SU-DHL-6 (cell line): ENCODE measurements at regions not wholly inside any gene's neighbourhood (a gene's known extent, or its start where the extent isn't known, plus 50 kb on each side); places are given as distances from the start of the nearest gene placed in this dataset.

Experiments used
- H2AFZ ChIP-seq: fragments of 200-600 bp; sonication (generic); 2 replicates; pipeline ENCODE4 v1.6.1; 2014; ENCODE audit warnings: low read depth, mild to moderate bottlenecking, moderate library complexity, mixed read lengths, antibody characterized with exemption, low read length; ENCODE audit not compliant: severe bottlenecking
- H3F3A ChIP-seq: fragments of 200-600 bp; shearing (Covaris generic); 2 replicates; pipeline ENCODE4 v1.6.0; 2016; ENCODE audit warnings: antibody characterized with exemption, mild to moderate bottlenecking; ENCODE audit not compliant: insufficient read depth
- H3K27ac ChIP-seq: fragments of 200-600 bp; sonication (generic); 2 replicates; pipeline ENCODE4 v1.5.1; 2016; ENCODE audit warnings: low read depth, mild to moderate bottlenecking, low read length, moderate library complexity, mixed read lengths
- H3K27me3 ChIP-seq: fragments of 200-600 bp; sonication (generic), shearing (Covaris generic); 2 replicates; pipeline ENCODE4 v1.6.0; 2014; ENCODE audit warnings: mild to moderate bottlenecking, low read length
- H3K36me3 ChIP-seq: fragments of 200-600 bp; sonication (generic); 2 replicates; pipeline ENCODE4 v1.6.1; 2014; ENCODE audit warnings: mild to moderate bottlenecking, low read length, mixed read lengths
- H3K4me2 ChIP-seq: fragments of 300-600, 200-600 bp; shearing (Covaris generic), sonication (generic); 2 replicates; pipeline ENCODE4 v1.6.0; 2014; ENCODE audit warnings: low read length, low read depth, mild to moderate bottlenecking; ENCODE audit not compliant: poor library complexity, severe bottlenecking
- H3K4me3 ChIP-seq: fragments of 200-600 bp; sonication (generic); 2 replicates; pipeline ENCODE4 v1.5.1; 2014; ENCODE audit warnings: antibody characterized with exemption, low read length, mild to moderate bottlenecking, mixed read lengths; ENCODE audit not compliant: insufficient read depth, poor library complexity, severe bottlenecking
- H3K79me2 ChIP-seq: fragments of 200-600 bp; sonication (generic); 2 replicates; pipeline ENCODE4 v1.6.1; 2014; ENCODE audit warnings: mild to moderate bottlenecking, low read length, moderate library complexity; ENCODE audit not compliant: insufficient read depth
- H3K9ac ChIP-seq: fragments of 200-600 bp; sonication (generic); 2 replicates; pipeline ENCODE4 v1.7.0; 2014; ENCODE audit warnings: mild to moderate bottlenecking, low read length
- H3K9me2 ChIP-seq: fragments of 200-600 bp; sonication (generic); replicated peaks from 2 replicates; pipeline ENCODE4 v1.6.1; 2014; ENCODE audit warnings: low read length; ENCODE audit not compliant: insufficient read depth
- H3K9me3 ChIP-seq: fragments of 200-600 bp; sonication (generic); 2 replicates; pipeline ENCODE4 v1.6.1; 2014; ENCODE audit warnings: low read length, mixed read lengths; ENCODE audit not compliant: insufficient read depth
- H4K20me1 ChIP-seq: fragments of 200-600 bp; sonication (generic); 2 replicates; pipeline ENCODE4 v1.6.1; 2014; ENCODE audit warnings: low read depth, mild to moderate bottlenecking, antibody characterized with exemption, low read length, moderate library complexity, mixed read lengths
- CTCF ChIP-seq: fragments of 200-600 bp; sonication (generic); IDR thresholded peaks from one replicate; pipeline ENCODE4 v1.5.1; 2017; ENCODE audit warnings: antibody characterized with exemption, mild to moderate bottlenecking, low read length, moderate library complexity; ENCODE audit not compliant: insufficient read depth, poor library complexity, severe bottlenecking
- EZH2phosphoT487 ChIP-seq: fragments of 200-600 bp; sonication (generic), shearing (Covaris generic); conservative IDR thresholded peaks from 2 replicates; pipeline ENCODE4 v1.6.1; 2018; ENCODE audit warnings: mild to moderate bottlenecking, antibody characterized with exemption, low read length, moderate library complexity, mixed read lengths

GRCh38 chr19:32181216-32181920 is 164.0 kb upstream of the ZNF507 start:
- Histone ChIP-seq H2AFZ (no peak overlapping the region), H3K79me2 (no peaks in the 10 kb centered on the region), H3K9me3 (no peaks in the 10 kb centered on the region), H3K4me2 (no peak overlapping the region), H3K9me2 (no peaks in the 10 kb centered on the region), H3K27ac (no peak overlapping the region), H3K36me3 (no peaks in the 10 kb centered on the region), H3K4me3 (no peak overlapping the region), H3F3A (no peaks in the 10 kb centered on the region), H3K9ac (no peak overlapping the region), H4K20me1 (no peaks in the 10 kb centered on the region), H3K27me3 (no peaks in the 10 kb centered on the region)
- TF ChIP-seq CTCF (no peak), EZH2phosphoT487 (no peak)

GRCh38 chr19:32186542-32187330 is 158.7 kb upstream of the ZNF507 start:
- H3K27me3 ChIP-seq = no peaks in the 10 kb centered on the region
- no peak overlapping the region for H3K9ac ChIP-seq
- H2AFZ ChIP-seq = no peak overlapping the region
- no peak overlapping the region for H3K4me2 ChIP-seq
- H3K79me2 ChIP-seq = no peaks in the 10 kb centered on the region
- no peaks in the 10 kb centered on the region for H3K36me3 ChIP-seq
- no peaks in the 10 kb centered on the region for H3F3A ChIP-seq
- H3K27ac ChIP-seq = no peak overlapping the region
- no peak overlapping the region for H3K4me3 ChIP-seq
- H3K9me2 ChIP-seq = no peaks in the 10 kb centered on the region
- H4K20me1 ChIP-seq = no peaks in the 10 kb centered on the region
- no peaks in the 10 kb centered on the region for H3K9me3 ChIP-seq
- TF ChIP-seq CTCF = no peak
- TF ChIP-seq EZH2phosphoT487 = no peak

DNA sequence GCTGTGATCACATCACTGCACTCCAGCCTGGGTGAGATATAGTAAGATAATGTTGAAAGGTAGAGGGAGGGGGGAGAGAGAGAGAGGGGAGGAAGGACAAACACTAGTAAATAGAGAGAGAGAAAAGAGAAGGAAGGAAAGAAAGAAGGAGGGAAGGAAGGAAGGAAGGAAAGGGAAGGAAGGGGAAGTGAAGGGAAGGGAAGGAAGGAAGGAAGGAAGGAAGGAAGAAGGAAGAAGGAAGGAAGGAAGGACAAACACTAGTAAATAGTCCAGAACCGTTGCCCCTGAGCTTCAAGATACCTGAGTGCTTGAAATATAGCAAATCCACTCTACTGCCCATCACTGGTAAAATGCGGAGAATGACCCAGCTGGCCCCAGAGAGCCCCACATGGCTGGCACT is 156.5 kb upstream of the ZNF507 start:
- no peak overlapping the region for H3K27ac ChIP-seq
- no peaks in the 10 kb centered on the region for H3F3A ChIP-seq
- H3K9me3 ChIP-seq = no peaks in the 10 kb centered on the region
- no peaks in the 10 kb centered on the region for H3K9me2 ChIP-seq
- no peaks in the 10 kb centered on the region for H4K20me1 ChIP-seq
- H2AFZ ChIP-seq = no peak overlapping the region
- H3K9ac ChIP-seq = no peak overlapping the region
- H3K4me2 ChIP-seq = no peak overlapping the region
- no peaks in the 10 kb centered on the region for H3K79me2 ChIP-seq
- no peak overlapping the region for H3K4me3 ChIP-seq
- TF ChIP-seq CTCF = no peak
- TF ChIP-seq EZH2phosphoT487 = no peak
- H3K36me3 ChIP-seq = no peaks in the 10 kb centered on the region
- no peaks in the 10 kb centered on the region for H3K27me3 ChIP-seq
